Gastroesophageal sphincter (tissue), 2 donors: ENCODE measurements at regions not wholly inside any gene's neighbourhood (a gene's known extent, or its start where the extent isn't known, plus 50 kb on each side); places are given as distances from the start of the nearest gene placed in this dataset.

ENCODE experiments used
- EP300 ChIP-seq: sonication (generic); formaldehyde crosslinking; IDR thresholded peaks from one replicate; pipeline ENCODE4 v1.6.1; 2017; ENCODE audit warnings: antibody characterized with exemption, mild to moderate bottlenecking
- POLR2A ChIP-seq, 2 donors: fragments of 450-650 bp; IDR thresholded peaks; one replicate each; pipeline ENCODE4 v1.6.1; 2017; ENCODE audit warnings: antibody characterized with exemption in 2 of 2, mild to moderate bottlenecking in 2 of 2, moderate library complexity in 1 of 2

DNA sequence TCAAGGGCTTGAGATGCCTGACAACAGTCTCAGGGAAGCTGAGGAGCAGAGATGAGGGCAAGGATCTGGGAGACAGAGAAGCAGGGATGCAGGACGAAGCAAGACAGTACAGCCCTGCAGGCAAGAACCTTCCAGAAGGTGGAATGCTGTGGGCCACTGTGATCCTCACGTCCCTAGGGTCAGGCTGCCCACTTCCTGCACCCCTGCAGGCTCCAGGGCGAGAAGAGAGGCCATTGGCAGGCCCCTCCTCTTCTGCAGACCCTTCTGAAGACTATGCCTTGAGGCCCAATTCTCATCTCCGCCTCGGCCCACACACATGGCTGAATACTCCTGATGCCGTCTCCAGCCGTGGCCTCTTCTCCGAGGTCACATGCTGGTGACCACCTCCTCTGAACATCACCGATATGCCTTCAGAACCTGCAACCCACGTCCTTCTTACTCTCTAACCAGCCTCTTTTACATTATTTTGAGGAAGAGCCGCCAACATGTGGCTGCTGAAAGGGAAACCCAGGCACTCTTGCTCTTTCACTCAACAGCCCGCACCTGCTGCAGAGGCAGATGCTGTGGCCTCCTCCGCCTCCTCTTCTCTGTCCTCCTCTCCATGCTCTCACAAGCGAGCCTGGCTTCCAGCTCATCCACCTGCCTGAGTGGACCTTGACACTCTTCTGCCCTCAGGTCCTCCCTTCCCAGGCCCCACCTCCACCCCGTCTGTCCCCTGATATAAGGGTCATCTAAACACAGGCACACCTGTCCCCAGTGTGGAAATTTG is 181.5 kb downstream of the IRX2 start:
- TF ChIP-seq EP300 (no peak), POLR2A (IDR thresholded peaks at IDR 0.05) (no peak)
